ENCODE measurements at regions not wholly inside any gene's neighbourhood (a gene's known extent, or its start where the extent isn't known, plus 50 kb on each side); places are given as distances from the start of the nearest gene placed in this dataset.
"Not testable (repeated sequence)": the region's sequence is repeated elsewhere in the genome, so short reads cannot be mapped to it uniquely, and the experiment has no call there.

GRCh38 chr7:130789436-130789835, 55.4 kb upstream of the KLF14 start:
- Mint-ChIP-seq H3K4me3 (ENCODE audit: low read depth) (no peak overlapping the region), H3K27ac (no peak overlapping the region), H3K9me3 (ENCODE audit: low read depth) (no peaks in the 10 kb centered on the region), H3K27me3 (peaks cover 2% of the 10 kb centered on the region), H3K36me3 (ENCODE audit: insufficient read depth) (no peaks in the 10 kb centered on the region), H3K4me1 (ENCODE audit: low read depth) (no peaks in the 10 kb centered on the region)
- DNase-seq (ENCODE audit: low spot score, unreplicated experiment): no peak
- no peak for TF ChIP-seq CTCF (IDR thresholded peaks at IDR 0.05; ENCODE audit: unreplicated experiment)

- no peak for DNase-seq (ENCODE audit: low spot score, unreplicated experiment)
- H3K27me3 Mint-ChIP-seq: no peaks in the 10 kb centered on the region
- H3K4me1 Mint-ChIP-seq (ENCODE audit: low read depth): no peaks in the 10 kb centered on the region
- no peaks in the 10 kb centered on the region for H3K36me3 Mint-ChIP-seq (ENCODE audit: insufficient read depth)
- no peaks in the 10 kb centered on the region for H3K9me3 Mint-ChIP-seq (ENCODE audit: low read depth)
- H3K4me3 Mint-ChIP-seq (ENCODE audit: low read depth): no peak overlapping the region
- no peak for TF ChIP-seq CTCF (IDR thresholded peaks at IDR 0.05; ENCODE audit: unreplicated experiment)
- H3K27ac Mint-ChIP-seq: no peak overlapping the region
Observed at GRCh38 chr7:130791746-130792145, 57.7 kb upstream of the KLF14 start.

- no peak for DNase-seq (ENCODE audit: low spot score, unreplicated experiment)
- Mint-ChIP-seq H3K9me3 (ENCODE audit: low read depth) (peaks cover 9% of the 10 kb centered on the region), H3K27me3 (no peaks in the 10 kb centered on the region), H3K36me3 (ENCODE audit: insufficient read depth) (no peaks in the 10 kb centered on the region), H3K27ac (no peak overlapping the region), H3K4me3 (ENCODE audit: low read depth) (no peak overlapping the region), H3K4me1 (ENCODE audit: low read depth) (no peaks in the 10 kb centered on the region)
- TF ChIP-seq CTCF (IDR thresholded peaks at IDR 0.05; ENCODE audit: unreplicated experiment): no peak
Observed at GRCh38 chr7:130793855-130794618, 60.0 kb upstream of the KLF14 start.

GRCh38 chr7:130794619-130794922, 60.6 kb upstream of the KLF14 start:
- Mint-ChIP-seq H3K4me1 (ENCODE audit: low read depth) (no peaks in the 10 kb centered on the region), H3K4me3 (ENCODE audit: low read depth) (no peak overlapping the region), H3K9me3 (ENCODE audit: low read depth) (peaks cover 9% of the 10 kb centered on the region), H3K27me3 (peaks cover 2% of the 10 kb centered on the region), H3K36me3 (ENCODE audit: insufficient read depth) (no peaks in the 10 kb centered on the region), H3K27ac (no peak overlapping the region)
- TF ChIP-seq CTCF (IDR thresholded peaks at IDR 0.05; ENCODE audit: unreplicated experiment): no peak
- no peak for DNase-seq (ENCODE audit: low spot score, unreplicated experiment)

GRCh38 chr7:130796425-130796824, 62.4 kb upstream of the KLF14 start:
- H3K27ac Mint-ChIP-seq; DNase-seq (ENCODE audit: low spot score, unreplicated experiment): not testable (repeated sequence)

GRCh38 chr7:130803127-130803526, 69.1 kb upstream of the KLF14 start:
- no peaks in the 10 kb centered on the region for H3K4me1 Mint-ChIP-seq (ENCODE audit: low read depth)
- TF ChIP-seq CTCF (IDR thresholded peaks at IDR 0.05; ENCODE audit: unreplicated experiment): no peak
- H3K4me3 Mint-ChIP-seq (ENCODE audit: low read depth): no peak overlapping the region
- no peaks in the 10 kb centered on the region for H3K9me3 Mint-ChIP-seq (ENCODE audit: low read depth)
- no peaks in the 10 kb centered on the region for H3K36me3 Mint-ChIP-seq (ENCODE audit: insufficient read depth)
- peaks cover 6% of the 10 kb centered on the region for H3K27me3 Mint-ChIP-seq
- H3K27ac Mint-ChIP-seq: no peak overlapping the region
- no peak for DNase-seq (ENCODE audit: low spot score, unreplicated experiment)

More at GRCh38 chr7:130796425-130796824, 62.4 kb upstream of the KLF14 start:
- H3K4me3 Mint-ChIP-seq (ENCODE audit: low read depth); H3K36me3 Mint-ChIP-seq (ENCODE audit: insufficient read depth); H3K4me1 Mint-ChIP-seq (ENCODE audit: low read depth); H3K27me3 Mint-ChIP-seq; H3K9me3 Mint-ChIP-seq (ENCODE audit: low read depth): not testable (repeated sequence)
